Upper lobe of left lung (tissue), 4 donors: ENCODE measurements at regions not wholly inside any gene's neighbourhood (a gene's known extent, or its start where the extent isn't known, plus 50 kb on each side); places are given as distances from the start of the nearest gene placed in this dataset.

ENCODE experiments used
- POLR2A ChIP-seq, 4 donors: fragments of 450-650 bp; IDR thresholded peaks; one replicate each; pipeline ENCODE4 v1.5.1; 2016 to 2017; ENCODE audit warnings: antibody characterized with exemption in 4 of 4, mild to moderate bottlenecking in 2 of 4
- TF ChIP-seq, protein P1 (sequence below), 6 experiments: fragments of 450-650 bp in 4 of 6; fragments of 200-600 bp in 2 of 6; sonication (generic) in 2 of 6; IDR thresholded peaks; one replicate each; pipeline ENCODE4 v1.5.1; 2016 to 2019; ENCODE audit warnings: antibody characterized with exemption in 6 of 6

DNA sequence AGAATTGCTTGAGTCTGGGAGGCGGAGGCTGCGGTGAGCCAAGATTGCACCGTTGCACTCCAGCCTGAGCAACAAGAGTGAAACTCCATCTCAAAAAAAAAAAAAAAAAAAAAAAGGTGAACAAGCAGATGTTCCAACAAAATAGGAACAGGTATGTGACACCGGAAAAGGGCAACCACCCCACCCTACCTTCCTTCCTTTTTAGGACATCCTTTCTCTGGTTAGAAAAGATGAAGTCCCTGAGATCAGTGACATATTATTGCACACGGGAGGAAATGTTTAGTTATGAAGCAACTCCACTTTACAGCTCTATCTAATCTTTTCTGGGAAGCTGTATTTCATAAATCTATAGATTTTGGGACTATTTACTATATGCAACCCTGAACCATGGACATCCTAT is 114.2 kb upstream of the MON1B start:
- TF ChIP-seq, protein P1, sequence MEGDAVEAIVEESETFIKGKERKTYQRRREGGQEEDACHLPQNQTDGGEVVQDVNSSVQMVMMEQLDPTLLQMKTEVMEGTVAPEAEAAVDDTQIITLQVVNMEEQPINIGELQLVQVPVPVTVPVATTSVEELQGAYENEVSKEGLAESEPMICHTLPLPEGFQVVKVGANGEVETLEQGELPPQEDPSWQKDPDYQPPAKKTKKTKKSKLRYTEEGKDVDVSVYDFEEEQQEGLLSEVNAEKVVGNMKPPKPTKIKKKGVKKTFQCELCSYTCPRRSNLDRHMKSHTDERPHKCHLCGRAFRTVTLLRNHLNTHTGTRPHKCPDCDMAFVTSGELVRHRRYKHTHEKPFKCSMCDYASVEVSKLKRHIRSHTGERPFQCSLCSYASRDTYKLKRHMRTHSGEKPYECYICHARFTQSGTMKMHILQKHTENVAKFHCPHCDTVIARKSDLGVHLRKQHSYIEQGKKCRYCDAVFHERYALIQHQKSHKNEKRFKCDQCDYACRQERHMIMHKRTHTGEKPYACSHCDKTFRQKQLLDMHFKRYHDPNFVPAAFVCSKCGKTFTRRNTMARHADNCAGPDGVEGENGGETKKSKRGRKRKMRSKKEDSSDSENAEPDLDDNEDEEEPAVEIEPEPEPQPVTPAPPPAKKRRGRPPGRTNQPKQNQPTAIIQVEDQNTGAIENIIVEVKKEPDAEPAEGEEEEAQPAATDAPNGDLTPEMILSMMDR (IDR thresholded peaks at IDR 0.05) = no peak
- no peak for TF ChIP-seq POLR2A (IDR thresholded peaks at IDR 0.05)
